ENCODE measurements at regions not wholly inside any gene's neighbourhood (a gene's known extent, or its start where the extent isn't known, plus 50 kb on each side); places are given as distances from the start of the nearest gene placed in this dataset.

GRCh38 chr7:41051062-41051461, 651.8 kb downstream of the INHBA start:
- no peak overlapping the region for H3K27ac Mint-ChIP-seq (ENCODE audit: low read depth, unreplicated experiment)
- H3K4me3 Mint-ChIP-seq (ENCODE audit: unreplicated experiment): no peak overlapping the region
- TF ChIP-seq, protein P1, sequence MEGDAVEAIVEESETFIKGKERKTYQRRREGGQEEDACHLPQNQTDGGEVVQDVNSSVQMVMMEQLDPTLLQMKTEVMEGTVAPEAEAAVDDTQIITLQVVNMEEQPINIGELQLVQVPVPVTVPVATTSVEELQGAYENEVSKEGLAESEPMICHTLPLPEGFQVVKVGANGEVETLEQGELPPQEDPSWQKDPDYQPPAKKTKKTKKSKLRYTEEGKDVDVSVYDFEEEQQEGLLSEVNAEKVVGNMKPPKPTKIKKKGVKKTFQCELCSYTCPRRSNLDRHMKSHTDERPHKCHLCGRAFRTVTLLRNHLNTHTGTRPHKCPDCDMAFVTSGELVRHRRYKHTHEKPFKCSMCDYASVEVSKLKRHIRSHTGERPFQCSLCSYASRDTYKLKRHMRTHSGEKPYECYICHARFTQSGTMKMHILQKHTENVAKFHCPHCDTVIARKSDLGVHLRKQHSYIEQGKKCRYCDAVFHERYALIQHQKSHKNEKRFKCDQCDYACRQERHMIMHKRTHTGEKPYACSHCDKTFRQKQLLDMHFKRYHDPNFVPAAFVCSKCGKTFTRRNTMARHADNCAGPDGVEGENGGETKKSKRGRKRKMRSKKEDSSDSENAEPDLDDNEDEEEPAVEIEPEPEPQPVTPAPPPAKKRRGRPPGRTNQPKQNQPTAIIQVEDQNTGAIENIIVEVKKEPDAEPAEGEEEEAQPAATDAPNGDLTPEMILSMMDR (IDR thresholded peaks at IDR 0.05; ENCODE audit: unreplicated experiment): no peak
- no TSS peak for BruUV-seq (replicated peaks)
- no peak for DNase-seq (ENCODE audit: unreplicated experiment)
- H3K4me1 Mint-ChIP-seq (ENCODE audit: insufficient read depth, unreplicated experiment): peaks cover 13% of the 10 kb centered on the region
- no peaks in the 10 kb centered on the region for H3K36me3 Mint-ChIP-seq (ENCODE audit: insufficient read depth, unreplicated experiment)
- ChIA-PET POLR2A (interaction anchor here (0.7 kb wide), 1 partner anchor 657 kb away, joined by 5 read pairs; no protein-coding TSS in a partner anchor), CTCF (no interaction called here)
- intact Hi-C loops (cut with micrococcal nuclease): loop anchor here (10.0 kb wide), 1 partner anchor 54 kb away; no protein-coding TSS in a partner anchor
- H3K27me3 Mint-ChIP-seq (ENCODE audit: insufficient read depth, unreplicated experiment): no peaks in the 10 kb centered on the region
- H3K9me3 Mint-ChIP-seq (ENCODE audit: unreplicated experiment): no peaks in the 10 kb centered on the region

DNA sequence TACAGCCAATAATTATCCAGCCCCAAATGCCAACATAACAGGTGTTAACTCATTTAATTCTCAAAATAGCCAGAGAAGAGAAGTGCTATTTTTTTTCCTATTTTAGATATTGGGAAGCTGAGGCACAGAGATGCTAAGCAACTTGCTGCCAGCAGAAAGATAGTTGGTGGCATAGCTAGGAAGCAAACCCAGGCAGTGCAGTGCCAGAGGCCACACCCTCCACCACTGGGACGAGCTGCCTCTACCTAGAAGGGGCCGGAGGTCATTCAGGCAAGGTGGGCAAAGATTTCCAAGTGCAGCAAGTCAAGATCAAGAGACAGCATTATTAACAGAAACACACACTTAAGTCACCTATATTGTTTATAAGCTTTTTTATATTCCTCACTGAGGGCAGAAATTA, 654.1 kb downstream of the INHBA start:
- ChIA-PET POLR2A (interaction anchor here (1.0 kb wide), 1 partner anchor 55 kb away, joined by 4 read pairs; no protein-coding TSS in a partner anchor), CTCF (interaction anchor here (0.6 to 4.3 kb wide), 7 partner anchors 10 to 651 kb away, joined by 3 to 30 read pairs (median 4); no protein-coding TSS in a partner anchor)
- Mint-ChIP-seq H3K4me1 (ENCODE audit: insufficient read depth, unreplicated experiment) (peaks cover 21% of the 10 kb centered on the region), H3K9me3 (ENCODE audit: unreplicated experiment) (peaks cover under 1% of the 10 kb centered on the region), H3K27me3 (ENCODE audit: insufficient read depth, unreplicated experiment) (no peaks in the 10 kb centered on the region), H3K4me3 (ENCODE audit: unreplicated experiment) (no peak overlapping the region), H3K27ac (ENCODE audit: low read depth, unreplicated experiment) (no peak overlapping the region), H3K36me3 (ENCODE audit: insufficient read depth, unreplicated experiment) (no peaks in the 10 kb centered on the region)
- BruUV-seq (replicated peaks): no TSS peak
- intact Hi-C loops (cut with micrococcal nuclease): no loop called here
- TF ChIP-seq, protein P1 (IDR thresholded peaks at IDR 0.05; ENCODE audit: unreplicated experiment): no peak
- no peak for DNase-seq (ENCODE audit: unreplicated experiment)

GRCh38 chr7:41047789-41048191, 655.1 kb downstream of the INHBA start:
- no TSS peak for BruUV-seq (replicated peaks)
- H3K27me3 Mint-ChIP-seq (ENCODE audit: insufficient read depth, unreplicated experiment): no peaks in the 10 kb centered on the region
- CTCF ChIA-PET: interaction anchor here (0.6 to 4.3 kb wide), 8 partner anchors 11 to 815 kb away, joined by 3 to 30 read pairs (median 4); no protein-coding TSS in a partner anchor
- intact Hi-C loops (cut with micrococcal nuclease): no loop called here
- no peaks in the 10 kb centered on the region for H3K36me3 Mint-ChIP-seq (ENCODE audit: insufficient read depth, unreplicated experiment)
- peaks cover 21% of the 10 kb centered on the region for H3K4me1 Mint-ChIP-seq (ENCODE audit: insufficient read depth, unreplicated experiment)
- no peak for DNase-seq (ENCODE audit: unreplicated experiment)
- H3K9me3 Mint-ChIP-seq (ENCODE audit: unreplicated experiment): peaks cover 8% of the 10 kb centered on the region
- no peak overlapping the region for H3K4me3 Mint-ChIP-seq (ENCODE audit: unreplicated experiment)
- POLR2A ChIA-PET: no interaction called here
- H3K27ac Mint-ChIP-seq (ENCODE audit: low read depth, unreplicated experiment): no peak overlapping the region
- TF ChIP-seq, protein P1 (IDR thresholded peaks at IDR 0.05; ENCODE audit: unreplicated experiment): no peak

GRCh38 chr7:41047211-41047610, 655.7 kb downstream of the INHBA start:
- Mint-ChIP-seq H3K27ac (ENCODE audit: low read depth, unreplicated experiment) (no peak overlapping the region), H3K4me1 (ENCODE audit: insufficient read depth, unreplicated experiment) (peaks cover 21% of the 10 kb centered on the region), H3K27me3 (ENCODE audit: insufficient read depth, unreplicated experiment) (no peaks in the 10 kb centered on the region), H3K9me3 (ENCODE audit: unreplicated experiment) (peaks cover 8% of the 10 kb centered on the region), H3K4me3 (ENCODE audit: unreplicated experiment) (no peak overlapping the region), H3K36me3 (ENCODE audit: insufficient read depth, unreplicated experiment) (no peaks in the 10 kb centered on the region)
- no TSS peak for BruUV-seq (replicated peaks)
- intact Hi-C loops (cut with micrococcal nuclease): no loop called here
- ChIA-PET POLR2A (interaction anchor here (1.8 kb wide), 1 partner anchor 100 kb away, joined by 6 read pairs; no protein-coding TSS in a partner anchor), CTCF (interaction anchor here (0.6 to 4.3 kb wide), 8 partner anchors 11 to 814 kb away, joined by 3 to 30 read pairs (median 4); no protein-coding TSS in a partner anchor)
- no peak for DNase-seq (ENCODE audit: unreplicated experiment)
- TF ChIP-seq, protein P1 (IDR thresholded peaks at IDR 0.05; ENCODE audit: unreplicated experiment): no peak

Measured in MCF 10A (cell line).